ENCODE measurements at regions not wholly inside any gene's neighbourhood (a gene's known extent, or its start where the extent isn't known, plus 50 kb on each side); places are given as distances from the start of the nearest gene placed in this dataset.

DNA sequence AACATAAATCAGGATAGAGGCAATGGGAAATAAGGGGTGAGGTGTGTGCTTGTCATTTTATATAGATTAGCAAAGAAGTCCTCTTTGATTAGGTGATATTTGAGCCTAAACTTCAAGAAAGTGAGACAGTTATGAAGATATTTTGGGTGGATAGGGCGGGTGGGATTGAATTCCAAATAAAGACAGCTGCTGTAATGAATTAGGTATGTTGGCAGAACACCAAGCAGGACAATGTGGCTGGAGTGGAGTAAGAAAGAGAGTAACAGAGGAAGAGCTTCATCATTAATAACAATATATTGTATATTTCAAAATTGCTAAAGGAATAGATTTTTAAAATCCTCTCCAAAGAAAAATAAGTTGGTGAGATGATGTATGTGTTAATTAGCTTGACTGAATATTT, 91.0 kb upstream of the CENPE start:
- FAIRE-seq = no peak
- DNase-seq (ENCODE audit: low read depth, low spot score) = no peak
- no peaks in the 10 kb centered on the region for H3K4me1 ChIP-seq (ENCODE audit: control insufficient read depth, extremely low read depth, insufficient read depth, low read length)
- no peak overlapping the region for H3K4me3 ChIP-seq (ENCODE audit: control insufficient read depth in 2 of 3, extremely low read depth in 1 of 3, insufficient read depth in 2 of 3, low read depth in 1 of 3, low read length in 3 of 3)
- H4K20me1 ChIP-seq (ENCODE audit: control insufficient read depth, extremely low read depth, insufficient read depth, low read length) = no peaks in the 10 kb centered on the region
- no peaks in the 10 kb centered on the region for H3K36me3 ChIP-seq (ENCODE audit: control insufficient read depth in 2 of 2, extremely low read depth in 1 of 2, insufficient read depth in 2 of 2, low read length in 2 of 2)
- H2AFZ ChIP-seq (ENCODE audit: control insufficient read depth, low read length) = no peak overlapping the region
- no peaks in the 10 kb centered on the region for H3K27me3 ChIP-seq (ENCODE audit: control insufficient read depth, extremely low read depth, insufficient read depth, low read length)
- no peak overlapping the region for H3K9ac ChIP-seq (ENCODE audit: control insufficient read depth, extremely low read depth, insufficient read depth, low read length)
- dilution Hi-C loops (cut with MboI; ENCODE audit: extremely low pct_ligation_motif_present, low sequenced_read_pairs) = no loop called here
- H3K27ac ChIP-seq (ENCODE audit: control insufficient read depth, insufficient read depth, low read length) = no peak overlapping the region
- TF ChIP-seq EZH2 (IDR thresholded peaks at IDR 0.05; ENCODE audit: low read length) = no peak
- TF ChIP-seq, protein P1, sequence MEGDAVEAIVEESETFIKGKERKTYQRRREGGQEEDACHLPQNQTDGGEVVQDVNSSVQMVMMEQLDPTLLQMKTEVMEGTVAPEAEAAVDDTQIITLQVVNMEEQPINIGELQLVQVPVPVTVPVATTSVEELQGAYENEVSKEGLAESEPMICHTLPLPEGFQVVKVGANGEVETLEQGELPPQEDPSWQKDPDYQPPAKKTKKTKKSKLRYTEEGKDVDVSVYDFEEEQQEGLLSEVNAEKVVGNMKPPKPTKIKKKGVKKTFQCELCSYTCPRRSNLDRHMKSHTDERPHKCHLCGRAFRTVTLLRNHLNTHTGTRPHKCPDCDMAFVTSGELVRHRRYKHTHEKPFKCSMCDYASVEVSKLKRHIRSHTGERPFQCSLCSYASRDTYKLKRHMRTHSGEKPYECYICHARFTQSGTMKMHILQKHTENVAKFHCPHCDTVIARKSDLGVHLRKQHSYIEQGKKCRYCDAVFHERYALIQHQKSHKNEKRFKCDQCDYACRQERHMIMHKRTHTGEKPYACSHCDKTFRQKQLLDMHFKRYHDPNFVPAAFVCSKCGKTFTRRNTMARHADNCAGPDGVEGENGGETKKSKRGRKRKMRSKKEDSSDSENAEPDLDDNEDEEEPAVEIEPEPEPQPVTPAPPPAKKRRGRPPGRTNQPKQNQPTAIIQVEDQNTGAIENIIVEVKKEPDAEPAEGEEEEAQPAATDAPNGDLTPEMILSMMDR (optimal IDR thresholded peaks at IDR 0.05 in 1 of 3, IDR thresholded peaks at IDR 0.05 in 1 of 3, conservative IDR thresholded peaks at IDR 0.05 in 1 of 3; ENCODE audit: extremely low read depth in 1 of 3, insufficient read depth in 2 of 3, low read length in 3 of 3) = no peak
- H3K4me2 ChIP-seq (ENCODE audit: control insufficient read depth, extremely low read depth, insufficient read depth, low read depth, low read length) = no peak overlapping the region
- no peaks in the 10 kb centered on the region for H3K9me1 ChIP-seq (ENCODE audit: control insufficient read depth, extremely low read depth, insufficient read depth, low read length)
- no peaks in the 10 kb centered on the region for H3K79me2 ChIP-seq (ENCODE audit: control insufficient read depth, insufficient read depth, low read length)
- no peaks in the 10 kb centered on the region for H3K9me3 ChIP-seq (ENCODE audit: control insufficient read depth, low read depth, low read length)

DNA sequence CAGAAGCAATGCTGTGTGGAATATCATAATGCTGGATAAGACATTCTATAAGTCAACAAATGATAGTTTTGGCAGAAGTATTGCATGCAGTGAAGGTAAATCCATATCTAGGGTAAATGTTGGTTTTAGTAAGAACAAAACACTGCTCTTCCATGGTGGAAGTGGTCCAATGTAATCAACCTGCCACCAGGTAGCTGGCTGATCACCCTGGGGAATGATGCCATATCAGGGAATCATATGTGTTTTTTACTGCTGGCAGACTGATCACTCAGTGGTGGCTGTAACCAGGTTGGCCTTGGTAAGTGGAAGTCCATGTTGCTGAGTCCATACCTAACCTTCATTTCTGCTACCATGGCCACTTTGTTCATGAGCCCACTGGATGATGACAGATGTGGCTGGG, 74.0 kb upstream of the CENPE start:
- no peak for FAIRE-seq
- Histone ChIP-seq H3K4me3 (ENCODE audit: control insufficient read depth in 2 of 3, extremely low read depth in 1 of 3, insufficient read depth in 2 of 3, low read depth in 1 of 3, low read length in 3 of 3) (no peak overlapping the region), H3K79me2 (ENCODE audit: control insufficient read depth, insufficient read depth, low read length) (no peaks in the 10 kb centered on the region), H3K27ac (ENCODE audit: control insufficient read depth, insufficient read depth, low read length) (no peak overlapping the region), H3K36me3 (ENCODE audit: control insufficient read depth in 2 of 2, extremely low read depth in 1 of 2, insufficient read depth in 2 of 2, low read length in 2 of 2) (no peaks in the 10 kb centered on the region), H3K9ac (ENCODE audit: control insufficient read depth, extremely low read depth, insufficient read depth, low read length) (no peak overlapping the region), H3K9me3 (ENCODE audit: control insufficient read depth, low read depth, low read length) (no peaks in the 10 kb centered on the region), H2AFZ (ENCODE audit: control insufficient read depth, low read length) (no peak overlapping the region), H3K4me1 (ENCODE audit: control insufficient read depth, extremely low read depth, insufficient read depth, low read length) (no peaks in the 10 kb centered on the region), H3K4me2 (ENCODE audit: control insufficient read depth, extremely low read depth, insufficient read depth, low read depth, low read length) (no peak overlapping the region), H3K27me3 (ENCODE audit: control insufficient read depth, extremely low read depth, insufficient read depth, low read length) (no peaks in the 10 kb centered on the region), H4K20me1 (ENCODE audit: control insufficient read depth, extremely low read depth, insufficient read depth, low read length) (no peaks in the 10 kb centered on the region), H3K9me1 (ENCODE audit: control insufficient read depth, extremely low read depth, insufficient read depth, low read length) (no peaks in the 10 kb centered on the region)
- TF ChIP-seq EZH2 (IDR thresholded peaks at IDR 0.05; ENCODE audit: low read length) = no peak
- TF ChIP-seq, protein P1 (optimal IDR thresholded peaks at IDR 0.05 in 1 of 3, IDR thresholded peaks at IDR 0.05 in 1 of 3, conservative IDR thresholded peaks at IDR 0.05 in 1 of 3; ENCODE audit: extremely low read depth in 1 of 3, insufficient read depth in 2 of 3, low read length in 3 of 3) = no peak
- no peak for DNase-seq (ENCODE audit: low read depth, low spot score)
- dilution Hi-C loops (cut with MboI; ENCODE audit: extremely low pct_ligation_motif_present, low sequenced_read_pairs) = no loop called here
